Rectal smooth muscle tissue (tissue), 1 donor: ENCODE measurements at regions not wholly inside any gene's neighbourhood (a gene's known extent, or its start where the extent isn't known, plus 50 kb on each side); places are given as distances from the start of the nearest gene placed in this dataset.

Experiments used
- H3K27ac ChIP-seq: one replicate; pipeline ENCODE4 v1.7.0; 2013; ENCODE audit warnings: low read depth, low read length, inconsistent platforms
- H3K27me3 ChIP-seq: one replicate; pipeline ENCODE4 v1.7.0; 2013; ENCODE audit warnings: low read length; ENCODE audit not compliant: control insufficient read depth, insufficient read depth
- H3K36me3 ChIP-seq: one replicate; pipeline ENCODE4 v1.7.0; 2013; ENCODE audit warnings: low read length; ENCODE audit not compliant: control insufficient read depth, insufficient read depth
- H3K4me1 ChIP-seq: one replicate; pipeline ENCODE4 v1.7.0; 2013; ENCODE audit warnings: low read length; ENCODE audit not compliant: control insufficient read depth, insufficient read depth
- H3K4me3 ChIP-seq: one replicate; pipeline ENCODE4 v1.7.0; 2013; ENCODE audit warnings: low read length
- H3K9ac ChIP-seq: one replicate; pipeline ENCODE4 v1.7.0; 2013; ENCODE audit warnings: low read length

GRCh38 chr14:42460673-42461072 is 854.0 kb downstream of the LRFN5 start:
- Histone ChIP-seq H3K27me3 (no peaks in the 10 kb centered on the region), H3K4me3 (no peak overlapping the region), H3K36me3 (no peaks in the 10 kb centered on the region), H3K4me1 (no peaks in the 10 kb centered on the region), H3K9ac (no peak overlapping the region), H3K27ac (no peak overlapping the region)

- Histone ChIP-seq H3K9ac (no peak overlapping the region), H3K4me1 (no peaks in the 10 kb centered on the region), H3K27me3 (no peaks in the 10 kb centered on the region), H3K4me3 (no peak overlapping the region), H3K36me3 (no peaks in the 10 kb centered on the region), H3K27ac (no peak overlapping the region)
Measured at GRCh38 chr14:42459171-42459685, 852.6 kb downstream of the LRFN5 start.

- Histone ChIP-seq H3K27ac (no peak overlapping the region), H3K36me3 (no peaks in the 10 kb centered on the region)
Measured at GRCh38 chr14:42441615-42442014, 834.9 kb downstream of the LRFN5 start.

GRCh38 chr14:42437809-42438208 is 831.1 kb downstream of the LRFN5 start:
- no peak overlapping the region for H3K27ac ChIP-seq
- no peak overlapping the region for H3K9ac ChIP-seq
- H3K27me3 ChIP-seq = no peaks in the 10 kb centered on the region
- H3K4me1 ChIP-seq = no peaks in the 10 kb centered on the region
- H3K4me3 ChIP-seq = no peak overlapping the region
- no peaks in the 10 kb centered on the region for H3K36me3 ChIP-seq

More at GRCh38 chr14:42441615-42442014, 834.9 kb downstream of the LRFN5 start:
- no peaks in the 10 kb centered on the region for H3K27me3 ChIP-seq
- H3K4me1 ChIP-seq = no peaks in the 10 kb centered on the region
- no peak overlapping the region for H3K4me3 ChIP-seq
- no peak overlapping the region for H3K9ac ChIP-seq

GRCh38 chr14:42429401-42429800 is 822.7 kb downstream of the LRFN5 start:
- Histone ChIP-seq H3K4me1 (no peaks in the 10 kb centered on the region), H3K36me3 (no peaks in the 10 kb centered on the region), H3K27me3 (no peaks in the 10 kb centered on the region), H3K9ac (no peak overlapping the region), H3K4me3 (no peak overlapping the region), H3K27ac (no peak overlapping the region)

- no peak overlapping the region for H3K4me3 ChIP-seq
- no peak overlapping the region for H3K9ac ChIP-seq
- no peak overlapping the region for H3K27ac ChIP-seq
- no peaks in the 10 kb centered on the region for H3K36me3 ChIP-seq
- no peaks in the 10 kb centered on the region for H3K4me1 ChIP-seq
- no peaks in the 10 kb centered on the region for H3K27me3 ChIP-seq
Measured at GRCh38 chr14:42428996-42429395, 822.3 kb downstream of the LRFN5 start.

GRCh38 chr14:42424501-42424900 is 817.8 kb downstream of the LRFN5 start:
- Histone ChIP-seq H3K4me1 (no peaks in the 10 kb centered on the region), H3K27ac (no peak overlapping the region), H3K4me3 (no peak overlapping the region), H3K9ac (no peak overlapping the region), H3K27me3 (no peaks in the 10 kb centered on the region), H3K36me3 (no peaks in the 10 kb centered on the region)

GRCh38 chr14:42421377-42422078 is 814.9 kb downstream of the LRFN5 start:
- Histone ChIP-seq H3K9ac (no peak overlapping the region), H3K4me3 (no peak overlapping the region), H3K27ac (no peak overlapping the region), H3K4me1 (no peaks in the 10 kb centered on the region), H3K27me3 (no peaks in the 10 kb centered on the region), H3K36me3 (no peaks in the 10 kb centered on the region)

GRCh38 chr14:42420071-42420470 is 813.4 kb downstream of the LRFN5 start:
- no peaks in the 10 kb centered on the region for H3K4me1 ChIP-seq
- no peak overlapping the region for H3K27ac ChIP-seq
- no peak overlapping the region for H3K4me3 ChIP-seq
- H3K9ac ChIP-seq = no peak overlapping the region
- no peaks in the 10 kb centered on the region for H3K36me3 ChIP-seq
- H3K27me3 ChIP-seq = no peaks in the 10 kb centered on the region

GRCh38 chr14:42407153-42407552 is 800.5 kb downstream of the LRFN5 start:
- no peak overlapping the region for H3K4me3 ChIP-seq
- no peak overlapping the region for H3K27ac ChIP-seq
- H3K9ac ChIP-seq = no peak overlapping the region
- H3K27me3 ChIP-seq = no peaks in the 10 kb centered on the region
- no peaks in the 10 kb centered on the region for H3K36me3 ChIP-seq
- H3K4me1 ChIP-seq = no peaks in the 10 kb centered on the region

GRCh38 chr14:42391146-42391834 is 784.6 kb downstream of the LRFN5 start:
- no peaks in the 10 kb centered on the region for H3K27me3 ChIP-seq
- H3K4me3 ChIP-seq = no peak overlapping the region
- H3K9ac ChIP-seq = no peak overlapping the region
- H3K36me3 ChIP-seq = no peaks in the 10 kb centered on the region
- H3K27ac ChIP-seq = no peak overlapping the region
- H3K4me1 ChIP-seq = no peaks in the 10 kb centered on the region

- no peak overlapping the region for H3K4me3 ChIP-seq
- no peaks in the 10 kb centered on the region for H3K27me3 ChIP-seq
- H3K36me3 ChIP-seq = no peaks in the 10 kb centered on the region
- no peaks in the 10 kb centered on the region for H3K4me1 ChIP-seq
- H3K27ac ChIP-seq = no peak overlapping the region
- no peak overlapping the region for H3K9ac ChIP-seq
Measured at GRCh38 chr14:42378880-42379279, 772.2 kb downstream of the LRFN5 start.

GRCh38 chr14:42378274-42378673 is 771.6 kb downstream of the LRFN5 start:
- H3K4me1 ChIP-seq = no peaks in the 10 kb centered on the region
- no peak overlapping the region for H3K9ac ChIP-seq
- no peak overlapping the region for H3K27ac ChIP-seq
- H3K27me3 ChIP-seq = no peaks in the 10 kb centered on the region
- no peaks in the 10 kb centered on the region for H3K36me3 ChIP-seq
- no peak overlapping the region for H3K4me3 ChIP-seq
